ENCODE measurements at regions not wholly inside any gene's neighbourhood (a gene's known extent, or its start where the extent isn't known, plus 50 kb on each side); places are given as distances from the start of the nearest gene placed in this dataset.

DNA sequence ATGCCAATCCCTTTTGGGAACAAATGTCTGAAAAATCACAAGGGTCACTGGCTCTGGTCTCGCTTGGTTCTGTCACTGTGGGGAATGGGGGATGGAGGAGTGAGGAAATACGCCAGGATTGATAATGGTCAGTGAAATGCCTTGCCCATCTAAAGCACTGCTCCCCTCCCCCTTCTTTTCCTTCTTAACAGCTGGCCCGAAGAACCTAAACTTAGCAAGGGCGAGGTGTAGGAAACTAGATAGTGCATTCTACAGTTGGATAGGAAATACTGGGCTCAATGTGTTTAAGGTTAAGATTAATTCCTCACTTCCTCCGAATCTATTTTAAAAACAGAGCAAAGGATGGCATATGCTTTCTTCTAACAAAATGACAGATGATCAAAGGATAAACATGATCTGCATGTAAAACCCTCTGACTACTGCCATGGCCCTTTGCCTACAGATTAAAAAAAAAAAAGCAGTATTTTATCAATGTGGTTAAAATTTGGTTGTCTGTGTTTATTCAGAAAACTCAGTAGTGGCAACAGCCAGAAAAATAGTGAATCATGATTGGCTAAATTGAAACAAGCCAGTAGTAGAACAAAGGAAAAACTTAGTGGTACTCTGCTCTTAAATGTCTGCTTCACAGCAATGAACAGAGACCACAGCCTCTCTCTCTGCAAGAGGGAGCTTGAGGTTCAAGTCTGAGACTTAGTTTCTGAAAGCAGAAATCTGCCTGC lies 86.1 kb upstream of the VAV3 start:
- DNase-seq (ENCODE audit: low read depth) = no peak

DNA sequence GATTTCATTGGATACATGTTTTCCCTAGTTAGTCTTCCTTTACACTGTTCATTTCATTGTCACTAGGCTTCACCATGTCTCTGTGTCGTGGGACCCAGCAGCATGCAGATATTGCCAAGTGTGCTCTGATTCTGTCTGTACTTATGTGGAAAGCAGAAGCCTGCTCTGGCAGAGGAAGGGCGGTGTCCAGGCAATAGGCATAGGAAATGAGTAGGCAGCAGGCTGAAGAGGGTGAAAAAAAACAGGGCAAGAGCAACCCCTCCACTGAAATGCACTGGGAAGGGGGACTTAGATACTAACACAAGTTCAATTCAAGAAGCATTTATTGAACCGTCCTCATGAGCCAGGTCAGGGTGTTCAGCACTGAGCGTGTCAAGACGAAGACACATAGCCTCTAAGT lies 85.2 kb upstream of the VAV3 start:
- DNase-seq (ENCODE audit: low read depth) = peak; percentile 62

DNA sequence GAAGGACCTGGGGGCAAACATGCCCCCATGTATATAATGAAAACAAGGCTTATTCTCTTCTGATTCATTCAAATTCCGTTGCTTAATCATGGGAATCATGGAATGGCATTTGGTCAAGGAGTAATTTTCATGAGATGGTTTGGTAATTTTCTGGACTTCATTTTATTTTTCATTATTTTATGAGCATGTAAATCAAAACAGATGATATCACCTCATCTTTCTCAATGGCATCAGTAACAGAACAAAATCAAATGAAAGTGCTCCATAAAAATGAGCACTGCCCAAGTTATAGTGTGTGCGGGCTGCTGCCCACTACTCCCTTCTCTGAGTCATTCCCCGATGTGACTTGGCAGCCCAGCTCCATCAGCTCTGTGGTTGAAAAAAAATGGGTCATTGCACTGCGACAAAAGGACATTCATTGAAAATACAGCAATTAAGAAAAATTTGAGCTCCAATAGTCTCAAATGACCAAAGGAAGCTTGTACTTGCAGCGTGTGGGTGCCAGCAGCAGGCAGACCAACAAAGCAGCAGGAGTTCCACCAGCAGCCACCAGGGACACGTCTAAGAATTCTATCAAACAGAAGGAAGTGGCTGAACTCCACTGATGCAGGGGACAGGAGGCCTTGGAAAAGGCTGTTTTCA lies 84.3 kb upstream of the VAV3 start:
- DNase-seq (ENCODE audit: low read depth) = peak; percentile 75

DNA sequence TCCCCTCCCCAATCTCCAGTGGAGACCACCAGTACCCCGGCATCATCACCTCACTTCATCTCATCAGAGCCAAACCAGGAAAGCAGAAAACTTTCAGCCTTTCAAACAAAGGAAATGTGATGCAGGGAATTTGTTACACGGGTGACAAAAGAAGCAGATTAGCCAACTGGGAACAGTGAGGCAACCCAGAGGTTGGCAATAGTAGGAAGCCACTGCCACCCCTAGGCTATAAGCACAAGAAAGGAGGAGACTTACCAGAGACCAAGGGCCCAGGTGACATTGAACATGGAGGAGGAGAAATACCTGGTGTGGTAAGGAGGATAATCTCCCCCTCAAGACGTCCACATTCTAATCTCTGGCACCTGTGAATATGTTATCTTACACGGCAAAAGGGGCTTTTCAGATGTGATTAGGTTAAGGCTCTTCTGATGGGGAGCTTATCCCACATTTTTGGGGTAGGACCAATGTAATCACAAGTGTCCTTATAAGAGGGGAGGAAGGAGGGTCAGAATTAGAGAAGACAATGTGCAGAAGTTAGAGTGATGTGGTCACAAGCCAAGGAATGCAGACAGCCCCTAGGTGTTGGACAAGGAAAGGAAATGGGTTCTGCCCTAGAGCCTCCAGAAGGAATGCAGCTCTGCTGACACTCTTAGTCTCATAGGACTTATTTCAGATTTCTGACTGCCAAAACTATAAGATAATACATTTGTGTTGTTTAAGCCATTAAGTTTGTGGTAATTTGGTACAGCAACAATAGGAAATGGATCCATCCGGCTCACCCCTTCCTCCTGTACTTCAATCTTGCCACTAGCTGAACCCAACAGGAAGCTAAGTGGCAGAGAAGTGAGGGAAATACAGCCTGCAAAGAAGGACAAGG lies 83.6 kb upstream of the VAV3 start:
- no peak for DNase-seq (ENCODE audit: low read depth)

DNA sequence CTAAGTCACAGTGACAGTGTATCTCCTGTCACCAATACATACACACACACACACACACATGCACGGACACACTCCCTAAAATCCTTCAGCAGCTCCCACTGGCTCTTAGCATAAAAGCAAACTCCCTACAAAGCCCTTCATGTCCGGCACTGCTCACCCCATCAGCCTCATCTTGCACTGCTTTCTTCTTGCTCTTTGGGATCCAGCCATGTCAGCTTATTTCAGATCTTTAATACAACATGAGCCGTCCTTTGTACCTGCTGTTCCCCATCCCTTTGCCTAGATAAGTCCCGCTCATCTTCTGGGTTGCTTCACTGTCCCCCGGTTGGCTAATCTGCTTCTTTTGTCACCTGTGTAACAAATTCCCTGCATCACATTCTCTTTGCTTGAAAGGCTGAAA lies 82.1 kb upstream of the VAV3 start:
- DNase-seq (ENCODE audit: low read depth) = no peak

DNA sequence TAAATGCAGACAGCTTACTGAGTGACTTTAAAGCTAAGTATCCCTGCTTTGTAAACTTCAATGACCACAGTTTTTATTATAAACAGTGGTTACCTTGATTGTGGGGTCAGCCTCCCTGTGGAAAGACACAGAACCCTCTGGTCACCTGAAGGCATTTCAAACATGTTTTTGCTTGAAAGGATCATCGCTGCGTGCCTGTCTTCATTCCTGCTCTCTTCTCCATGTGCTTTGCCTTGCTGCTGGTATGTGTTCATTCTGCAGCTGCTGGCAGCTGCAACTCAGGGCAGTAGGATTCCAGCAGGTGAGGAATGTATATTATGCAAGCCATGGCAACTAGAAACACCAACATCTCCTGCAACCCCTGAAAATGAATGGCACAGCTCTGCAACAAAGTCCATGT lies 81.0 kb upstream of the VAV3 start:
- no peak for DNase-seq (ENCODE audit: low read depth)

DNA sequence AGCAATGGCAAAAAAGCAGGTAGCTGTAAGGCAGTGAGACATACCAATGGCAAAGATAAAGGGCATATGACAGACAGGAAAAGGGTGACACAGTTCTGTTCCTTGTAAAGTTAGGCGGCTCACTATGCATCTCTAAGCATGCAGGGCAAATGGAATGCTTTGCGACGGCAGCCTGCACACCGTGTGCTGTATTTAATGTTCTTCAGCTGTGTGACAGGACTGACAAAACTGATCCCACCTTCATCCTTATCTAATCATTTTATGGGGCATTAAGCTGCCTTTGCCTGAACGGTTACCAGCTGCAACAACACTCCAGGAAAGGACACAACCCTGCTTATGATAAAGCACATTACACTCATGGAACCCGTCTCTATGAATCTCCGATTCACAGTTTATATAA lies 80.5 kb upstream of the VAV3 start:
- DNase-seq (ENCODE audit: low read depth) = no peak

DNA sequence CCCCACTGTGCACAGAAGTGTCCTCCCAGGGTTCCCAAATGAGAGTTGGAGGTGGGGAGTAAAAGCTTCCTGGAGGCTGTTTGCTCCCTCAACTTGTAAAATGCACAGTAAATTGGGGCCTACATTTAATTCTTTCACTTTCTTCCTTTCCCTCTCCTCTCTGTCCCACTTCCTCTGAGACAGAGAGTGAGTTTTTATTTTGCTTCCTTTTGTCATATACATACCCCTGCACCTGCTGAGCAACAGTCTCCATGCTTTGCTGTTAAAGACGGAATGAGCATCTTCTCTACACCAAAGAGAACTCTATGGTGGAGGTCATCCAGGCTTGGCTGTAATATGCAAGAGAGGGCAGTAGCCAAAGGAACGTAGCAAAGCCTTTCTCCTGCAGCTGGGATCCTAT lies 79.3 kb upstream of the VAV3 start:
- DNase-seq (ENCODE audit: low read depth) = no peak

DNA sequence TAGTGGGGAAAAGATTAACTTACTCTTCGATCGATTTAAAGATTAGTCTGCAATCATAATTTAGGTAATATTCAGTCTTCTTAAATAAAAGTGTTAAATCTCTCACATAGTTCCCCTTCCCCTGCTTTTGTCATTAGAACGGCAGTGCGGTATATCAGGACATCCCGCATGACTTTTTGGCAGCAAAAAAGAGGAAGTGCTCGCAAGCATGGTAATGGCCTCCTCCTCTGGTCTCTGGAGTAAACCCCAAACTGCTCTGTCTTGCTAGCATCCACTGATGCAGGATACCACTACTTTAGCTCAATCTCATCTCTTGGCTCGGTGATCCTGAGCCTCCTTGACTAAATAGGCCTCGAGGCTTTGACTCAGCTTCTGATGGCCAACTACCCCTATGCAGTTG lies 78.7 kb upstream of the VAV3 start:
- DNase-seq (ENCODE audit: low read depth) = no peak

DNA sequence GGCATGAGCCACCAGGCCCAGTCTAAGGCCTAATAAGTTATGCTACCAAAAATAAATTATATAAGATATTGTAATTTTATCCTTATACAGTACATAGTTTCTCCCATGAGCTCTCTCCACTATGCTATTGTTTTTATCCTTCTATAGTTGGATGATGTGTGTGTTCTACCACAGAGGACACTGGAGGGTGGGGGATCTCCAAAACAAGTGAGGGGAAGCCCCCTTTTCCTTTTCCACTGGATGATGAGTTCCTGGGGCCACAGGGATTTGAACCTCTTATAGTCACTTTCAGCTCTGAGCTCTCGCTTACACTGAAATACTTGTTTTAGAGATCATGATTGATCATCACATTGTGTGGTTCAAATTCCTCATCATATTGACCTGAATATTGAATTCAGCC lies 77.6 kb upstream of the VAV3 start:
- DNase-seq (ENCODE audit: low read depth) = no peak

DNA sequence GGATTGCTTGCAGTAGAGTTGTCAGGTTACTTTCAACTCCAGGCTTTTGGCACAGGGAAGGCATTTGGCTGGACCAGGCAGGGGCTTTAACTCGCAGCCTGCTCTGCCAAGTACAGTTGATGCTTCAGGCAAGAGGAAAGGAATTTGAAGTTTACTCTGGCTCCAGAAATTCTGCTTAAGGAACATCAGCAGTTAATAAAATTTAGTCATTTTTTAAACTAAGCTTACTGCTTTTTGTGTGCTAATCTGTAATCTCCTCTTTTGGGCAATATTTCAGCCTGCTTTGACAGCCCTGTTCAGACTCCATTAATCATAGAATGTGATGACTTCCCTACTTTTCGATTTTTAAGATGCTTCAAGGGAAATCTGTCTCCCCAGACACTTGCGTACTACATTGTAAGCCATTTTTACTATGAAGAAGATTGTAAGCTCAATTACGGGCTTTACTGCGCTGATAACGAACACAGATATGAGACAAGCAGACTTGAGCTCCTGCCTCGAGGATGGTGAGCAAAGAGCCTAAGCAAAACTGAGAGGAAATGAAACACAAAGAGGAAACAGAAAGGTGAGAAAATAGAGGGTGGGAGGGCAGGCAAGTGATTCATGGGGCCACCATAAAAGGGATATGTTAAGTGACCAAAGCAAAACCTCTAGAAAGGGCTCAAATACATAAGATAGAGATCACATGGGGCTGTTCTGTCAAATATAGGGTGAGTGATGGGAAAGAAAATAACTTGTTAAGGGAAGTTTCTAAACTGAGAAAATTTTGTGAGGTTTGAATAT lies 76.6 kb upstream of the VAV3 start:
- no peak for DNase-seq (ENCODE audit: low read depth)

DNA sequence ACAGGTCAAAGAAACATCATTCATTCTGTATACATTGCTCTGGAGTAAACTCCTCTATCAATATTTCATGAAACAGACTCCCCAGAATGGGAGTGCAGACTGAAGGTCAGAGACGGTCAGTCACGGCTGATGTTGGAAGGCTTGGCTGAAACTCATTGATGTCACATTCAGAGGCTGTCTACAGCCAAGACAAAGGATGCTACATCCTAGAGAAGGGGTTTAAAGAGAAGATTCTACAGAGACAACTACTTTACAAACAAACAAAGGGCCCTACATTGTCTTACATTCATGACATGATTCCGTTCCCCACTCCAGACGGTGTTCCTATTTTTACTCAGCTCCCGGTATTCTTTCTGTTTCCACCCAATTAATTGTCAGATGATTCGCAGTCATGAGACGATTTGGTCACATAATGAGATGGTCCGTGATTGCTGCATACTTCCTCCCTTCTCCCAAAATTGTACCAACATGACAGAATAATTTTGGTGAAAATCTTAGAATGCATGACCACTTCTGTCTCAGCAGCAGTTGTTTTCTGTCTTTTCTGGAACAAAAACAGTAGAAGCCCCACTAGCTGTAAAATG lies 73.8 kb upstream of the VAV3 start:
- no peak for DNase-seq (ENCODE audit: low read depth)

DNA sequence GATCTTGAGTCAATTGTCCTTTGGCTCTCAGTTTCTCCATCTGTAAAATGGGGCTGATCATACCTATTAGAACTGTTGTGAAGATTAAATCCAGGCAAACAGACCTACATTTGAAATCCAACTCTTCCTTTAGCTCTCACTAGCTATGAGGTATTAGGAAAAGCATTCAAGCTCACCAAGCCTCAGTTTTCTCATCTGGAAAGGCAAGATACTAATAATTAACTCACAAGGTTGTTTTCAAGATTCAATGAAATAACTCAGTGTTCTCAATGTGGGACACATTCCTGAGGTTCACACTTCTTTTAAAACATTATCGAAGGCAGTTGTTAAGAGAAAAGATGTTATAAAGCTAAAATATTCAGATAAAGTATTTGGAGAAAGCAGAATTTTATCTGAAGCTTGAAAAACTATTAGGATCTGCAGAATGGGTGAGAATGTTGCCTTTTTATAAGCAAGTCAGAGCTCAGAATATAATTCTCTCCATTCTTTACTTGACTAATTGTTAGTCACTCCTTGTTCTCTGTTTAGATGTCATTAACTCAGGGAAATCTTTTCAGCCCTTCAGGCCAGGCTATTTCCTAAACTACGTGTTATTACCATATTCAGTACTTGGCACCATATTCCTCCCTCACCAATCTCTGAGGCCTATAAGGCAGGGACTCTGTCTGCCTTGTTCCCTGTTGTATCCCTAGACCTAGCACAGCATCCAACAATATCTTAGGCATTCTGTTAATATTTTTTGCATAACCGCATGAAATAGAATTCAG lies 72.0 kb upstream of the VAV3 start:
- DNase-seq (ENCODE audit: low read depth) = no peak

DNA sequence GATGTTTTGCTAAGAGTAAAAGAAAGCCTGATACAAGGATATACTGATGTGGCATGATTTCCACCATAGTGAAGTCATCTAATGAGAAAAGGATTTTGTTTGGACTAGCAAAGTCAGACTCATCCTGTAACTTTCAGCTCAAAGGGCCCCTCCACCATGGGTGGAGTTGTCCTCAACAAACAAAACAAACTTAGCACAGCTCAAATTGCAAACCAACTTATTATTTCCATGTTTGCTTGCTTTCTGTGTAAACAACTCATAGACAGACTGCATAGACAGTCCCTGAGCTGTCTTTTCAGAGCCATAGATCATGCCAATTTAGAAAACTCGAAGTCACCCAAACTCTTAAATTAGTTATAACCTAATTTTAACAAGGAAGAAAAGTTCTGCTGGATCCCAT lies 69.4 kb upstream of the VAV3 start:
- peak; percentile 25 for DNase-seq (ENCODE audit: low read depth)

DNA sequence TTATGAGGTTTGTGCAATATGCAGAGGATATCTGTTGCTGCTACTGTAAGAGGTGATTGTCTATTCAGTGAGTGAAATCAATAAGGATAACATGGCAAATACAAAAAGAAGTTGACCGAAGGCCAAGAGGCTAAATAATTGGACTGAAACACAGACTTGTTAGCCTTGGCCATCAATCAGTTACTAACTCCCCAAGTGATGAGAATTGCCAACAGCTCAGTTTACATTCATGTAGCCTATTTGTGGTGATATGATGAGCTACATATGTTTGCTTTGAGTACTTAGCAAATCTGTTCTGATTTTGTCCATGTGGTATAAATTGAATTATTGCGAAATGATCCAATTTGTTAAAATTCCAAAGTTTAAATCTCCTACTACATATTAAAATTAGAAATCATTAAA lies 68.6 kb upstream of the VAV3 start:
- DNase-seq (ENCODE audit: low read depth) = no peak

DNA sequence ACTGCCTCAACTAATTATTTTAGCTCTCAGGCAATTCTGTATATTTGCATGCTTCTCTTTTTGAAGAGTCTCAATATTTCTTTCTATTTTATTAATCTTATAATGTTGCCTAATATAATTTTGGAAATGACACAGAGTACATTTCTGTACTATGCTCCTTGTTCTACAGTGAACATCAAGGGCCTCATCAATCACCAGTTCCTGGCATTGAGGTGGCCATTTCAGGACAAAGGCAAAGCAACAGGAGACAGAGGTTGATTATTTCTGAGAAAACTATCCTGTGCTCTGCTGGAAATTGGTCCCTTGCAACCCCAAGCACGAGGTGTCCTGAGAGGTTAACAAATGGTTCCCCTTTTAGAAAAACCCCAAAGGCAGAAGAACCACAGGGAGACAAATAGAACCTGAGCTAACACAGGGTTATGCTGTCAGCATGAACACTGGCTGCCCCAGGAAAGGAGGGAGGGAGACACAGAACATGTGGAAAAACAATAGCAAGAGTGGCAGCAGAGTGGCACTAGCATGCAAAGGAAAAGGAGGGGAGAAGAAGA lies 63.9 kb upstream of the VAV3 start:
- no peak for DNase-seq (ENCODE audit: low read depth)

DNA sequence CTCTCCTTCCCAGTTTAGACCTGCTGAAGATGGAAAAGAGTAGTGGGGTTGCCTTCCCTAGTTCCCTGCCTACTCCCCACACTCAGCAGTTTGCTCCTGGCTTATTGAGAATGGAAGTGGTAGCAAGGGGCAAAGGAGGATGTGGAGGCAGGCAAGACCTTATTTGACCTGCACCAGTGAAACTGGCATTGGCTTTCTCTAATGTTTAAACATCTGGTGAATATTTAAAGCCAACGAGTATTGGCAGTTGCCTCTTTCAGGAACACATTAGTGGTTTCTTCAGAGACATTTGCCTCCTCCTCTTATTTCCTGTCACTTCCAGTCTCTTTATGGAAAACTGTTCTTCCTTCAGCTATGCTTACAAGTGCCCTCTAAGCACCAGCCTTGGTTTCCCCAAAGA lies 62.4 kb upstream of the VAV3 start:
- DNase-seq (ENCODE audit: low read depth) = no peak

DNA sequence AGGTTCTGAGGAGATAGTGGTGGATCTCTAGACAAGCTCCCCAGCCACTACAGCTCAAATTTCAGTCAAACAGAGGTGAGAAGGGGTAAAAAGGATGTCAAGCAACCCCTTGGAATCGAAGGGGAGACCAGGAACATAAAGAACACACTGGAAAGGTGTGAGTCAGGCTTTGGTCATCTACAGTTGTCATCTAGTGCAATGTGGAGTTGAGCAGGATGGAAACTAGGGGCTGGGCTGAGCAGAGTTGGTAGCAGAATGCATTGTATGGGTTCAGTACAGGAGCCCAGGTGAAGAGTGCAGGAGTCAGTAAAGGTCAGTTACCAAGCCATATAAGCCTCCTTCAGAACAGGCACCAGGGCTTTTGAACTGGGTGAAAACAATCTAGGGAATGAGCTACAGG lies 52.7 kb upstream of the VAV3 start:
- DNase-seq (ENCODE audit: low read depth) = peak; percentile 77

DNA sequence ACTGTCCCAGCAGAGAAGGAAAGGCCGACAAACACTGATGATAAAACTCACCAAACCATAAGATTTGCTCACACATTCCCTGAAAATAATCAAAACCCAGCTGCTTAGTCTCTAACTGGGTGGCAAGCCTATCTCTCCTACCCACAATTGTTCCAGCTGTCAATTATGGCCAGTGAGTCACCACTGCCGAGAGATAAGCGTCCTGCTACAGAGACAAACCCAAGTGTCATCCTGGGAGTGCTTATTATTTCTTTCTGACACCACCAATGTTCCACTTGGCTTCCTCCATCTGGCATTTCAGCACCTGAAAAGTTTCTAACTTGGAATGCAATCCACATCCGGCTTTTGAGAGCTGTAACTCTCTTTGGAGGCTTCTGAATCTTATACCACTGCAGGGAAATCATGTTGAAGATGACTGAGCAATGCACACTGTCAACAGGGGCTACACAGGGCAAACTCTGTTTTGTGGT lies 51.5 kb upstream of the VAV3 start:
- DNase-seq (ENCODE audit: low read depth) = peak; percentile 100
